GM18511 (cell line): ENCODE measurements at regions not wholly inside any gene's neighbourhood (a gene's known extent, or its start where the extent isn't known, plus 50 kb on each side); places are given as distances from the start of the nearest gene placed in this dataset.
"Not testable (repeated sequence)": the region's sequence is repeated elsewhere in the genome, so short reads cannot be mapped to it uniquely, and the experiment has no call there.

Experiments used
- ATAC-seq: cut with Tn5 transposase; IDR thresholded peaks from one replicate; pipeline ENCODE4 v1.9.1; 2021; ENCODE audit warnings: mild to moderate bottlenecking, moderate library complexity; ENCODE audit not compliant: unreplicated experiment

- no peak for ATAC-seq
Observed at GRCh38 chr10:42985436-42986316, 91.2 kb upstream of the RET start.

GRCh38 chr10:42986633-42987032 is 90.2 kb upstream of the RET start:
- no peak for ATAC-seq

GRCh38 chr10:42987121-42987541 is 89.7 kb upstream of the RET start:
- ATAC-seq = no peak

GRCh38 chr10:42987575-42987974 is 89.3 kb upstream of the RET start:
- ATAC-seq = no peak

GRCh38 chr10:42988069-42988468 is 88.8 kb upstream of the RET start:
- ATAC-seq = no peak

- no peak for ATAC-seq
Observed at GRCh38 chr10:42988517-42989395, 88.1 kb upstream of the RET start.

- no peak for ATAC-seq
Observed at GRCh38 chr10:42989481-42989921, 87.4 kb upstream of the RET start.

- no peak for ATAC-seq
Observed at GRCh38 chr10:42990016-42990720, 86.7 kb upstream of the RET start.

- no peak for ATAC-seq
Observed at GRCh38 chr10:42990721-42991441, 86.0 kb upstream of the RET start.

GRCh38 chr10:42991442-42992098 is 85.3 kb upstream of the RET start:
- no peak for ATAC-seq

GRCh38 chr10:42992156-42992956 is 84.5 kb upstream of the RET start:
- ATAC-seq = no peak

GRCh38 chr10:42992957-42993390 is 83.9 kb upstream of the RET start:
- no peak for ATAC-seq

GRCh38 chr10:42994909-42995308 is 82.0 kb upstream of the RET start:
- not testable (repeated sequence) for ATAC-seq

- no peak for ATAC-seq
Observed at GRCh38 chr10:42995537-42995936, 81.3 kb upstream of the RET start.

GRCh38 chr10:42996588-42996987 is 80.3 kb upstream of the RET start:
- no peak for ATAC-seq

- no peak for ATAC-seq
Observed at GRCh38 chr10:42997151-42997848, 79.6 kb upstream of the RET start.

GRCh38 chr10:42997849-42998165 is 79.1 kb upstream of the RET start:
- ATAC-seq = no peak

- no peak for ATAC-seq
Observed at GRCh38 chr10:42998481-42999384, 78.1 kb upstream of the RET start.
